SK-N-DZ (cell line): ENCODE measurements at regions not wholly inside any gene's neighbourhood (a gene's known extent, or its start where the extent isn't known, plus 50 kb on each side); places are given as distances from the start of the nearest gene placed in this dataset.
"Not testable (repeated sequence)": the region's sequence is repeated elsewhere in the genome, so short reads cannot be mapped to it uniquely, and the experiment has no call there.

ENCODE experiments used
- DNase-seq: peaks from one replicate; pipeline ENCODE4 v3.0.0-alpha.2; 2015; ENCODE audit warnings: low spot score

GRCh38 chr12:124476011-124476400, 91.4 kb downstream of the NCOR2 start:
- no peak for DNase-seq

GRCh38 chr12:124475295-124476010, 92.0 kb downstream of the NCOR2 start:
- DNase-seq = no peak

- no peak for DNase-seq
These were observed 92.7 kb downstream of the NCOR2 start for GRCh38 chr12:124474709-124475108.

DNA sequence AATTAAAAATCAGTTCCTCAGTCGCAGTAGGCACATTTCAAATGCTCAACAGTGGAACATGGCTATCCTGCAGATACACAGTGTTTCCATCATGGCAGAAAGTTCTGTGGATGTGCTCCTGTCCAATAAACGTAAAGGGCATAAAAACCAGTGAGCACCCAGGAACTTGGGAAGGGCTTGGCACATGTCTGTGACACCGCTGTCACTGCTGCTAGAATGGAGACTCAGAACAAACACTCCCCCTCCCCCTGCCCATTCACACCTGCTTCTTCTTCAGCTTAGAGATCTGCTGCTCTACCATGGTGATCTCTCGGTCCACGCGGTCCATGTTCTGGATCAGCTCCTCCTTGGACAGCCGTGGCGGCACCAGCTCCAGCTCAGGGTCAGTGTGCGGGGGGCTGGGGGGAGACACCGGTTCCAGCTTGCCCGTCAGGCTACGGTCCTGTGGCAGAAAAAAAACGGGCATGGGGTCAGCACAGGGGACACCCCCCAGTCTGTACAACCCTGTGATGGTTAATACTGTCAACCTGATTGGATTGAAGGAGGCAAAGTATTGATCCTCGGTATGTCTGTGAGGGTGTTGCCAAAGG, 94.6 kb downstream of the NCOR2 start:
- no peak for DNase-seq

GRCh38 chr12:124471828-124472227, 95.6 kb downstream of the NCOR2 start:
- DNase-seq = no peak

DNA sequence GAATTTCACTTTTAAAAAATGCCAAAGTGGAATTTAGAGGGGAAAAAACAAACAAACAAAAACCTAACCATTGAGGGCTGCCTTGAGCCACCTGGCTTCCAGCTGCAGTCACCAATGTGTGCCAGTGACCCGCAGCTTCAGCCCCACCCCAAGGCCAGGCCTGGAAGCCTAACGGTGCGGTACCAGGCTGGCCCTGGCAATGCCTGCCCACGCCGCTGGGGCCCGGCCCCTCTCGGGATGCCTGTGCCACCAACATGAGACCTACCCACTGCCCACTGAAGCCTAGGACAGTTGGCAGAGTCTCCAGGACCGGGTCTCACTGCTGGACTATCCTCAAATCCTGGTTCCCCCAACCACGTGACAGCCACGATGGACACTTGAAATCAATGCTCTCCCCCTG, 96.6 kb downstream of the NCOR2 start:
- DNase-seq = no peak

GRCh38 chr12:124470139-124470538, 97.3 kb downstream of the NCOR2 start:
- no peak for DNase-seq

DNA sequence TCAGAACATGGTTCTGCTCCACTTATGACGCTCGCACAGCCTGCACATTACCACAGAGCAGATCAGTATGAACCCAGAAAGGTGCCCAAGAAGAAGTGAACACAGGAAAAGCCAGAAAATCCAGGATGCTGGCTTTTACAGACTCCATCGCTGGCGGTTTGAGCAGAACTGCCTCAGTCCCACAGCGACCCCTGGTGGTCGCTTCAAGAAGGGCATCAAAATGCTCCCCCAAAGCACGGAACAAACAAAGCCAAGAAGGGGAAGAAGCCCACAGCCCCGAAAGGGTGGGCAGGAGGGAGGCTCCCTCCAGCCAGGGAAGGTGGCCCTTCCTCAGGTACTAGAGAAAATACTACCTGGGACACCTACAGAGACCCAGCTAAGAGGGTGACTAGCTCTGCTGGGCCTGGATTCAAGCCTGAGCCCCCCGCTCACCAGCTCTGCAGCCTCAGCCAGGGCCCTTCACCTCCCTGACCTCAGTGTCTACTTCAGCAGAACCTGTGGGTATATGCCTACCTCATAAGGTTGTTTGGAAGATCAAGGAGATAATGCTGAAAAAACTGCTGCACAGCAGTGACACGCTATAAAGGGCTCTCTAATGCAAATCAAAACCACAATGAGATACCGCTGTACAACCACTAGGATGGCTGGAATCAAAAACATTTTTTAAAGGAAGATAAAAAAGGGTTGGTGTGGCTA, 98.1 kb downstream of the NCOR2 start:
- DNase-seq = no peak

GRCh38 chr12:124467549-124467948, 99.9 kb downstream of the NCOR2 start:
- not testable (repeated sequence) for DNase-seq

DNA sequence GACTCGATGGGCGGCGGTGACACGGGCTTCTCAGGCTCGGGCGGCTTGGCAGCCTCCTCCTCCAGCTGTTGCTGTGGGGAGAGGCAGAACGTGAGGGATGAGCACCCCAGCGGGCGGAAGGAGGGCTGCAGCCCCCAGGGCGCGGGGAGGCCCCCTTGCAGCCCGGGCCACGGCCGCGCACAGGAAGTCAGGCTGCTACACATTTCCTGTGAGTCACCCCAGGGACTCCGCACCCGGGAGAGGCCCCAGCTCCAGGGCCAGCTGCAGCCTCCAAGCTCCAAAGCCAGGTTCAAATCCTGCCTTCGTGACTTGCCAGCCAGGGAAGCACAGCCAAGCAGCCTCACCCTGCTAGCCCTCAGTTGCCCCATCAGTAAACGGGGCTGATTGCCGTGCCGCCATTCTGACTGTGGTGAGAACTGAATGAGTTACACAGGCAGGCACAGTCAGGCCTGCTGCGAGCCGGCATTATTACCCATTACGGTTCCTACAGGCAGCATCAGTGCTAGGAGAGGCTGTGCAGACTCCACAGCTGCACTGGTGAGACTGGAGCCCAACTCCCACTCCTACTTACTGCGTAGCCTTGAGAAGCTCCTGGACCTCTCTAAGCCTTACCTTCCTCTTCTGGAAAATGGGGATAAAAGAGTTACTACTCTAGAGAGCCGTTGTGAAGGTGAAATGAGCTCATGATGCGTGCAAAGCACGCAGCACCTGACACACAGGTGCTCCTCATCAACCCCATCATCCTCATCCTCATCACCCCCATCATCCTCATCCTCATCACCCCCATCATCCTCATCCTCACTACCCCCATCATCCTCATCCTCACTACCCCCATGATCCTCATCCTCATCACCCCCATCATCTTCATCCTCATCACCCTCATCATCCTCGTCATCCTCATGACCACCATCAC, 100.9 kb downstream of the NCOR2 start:
- DNase-seq = no peak

DNA sequence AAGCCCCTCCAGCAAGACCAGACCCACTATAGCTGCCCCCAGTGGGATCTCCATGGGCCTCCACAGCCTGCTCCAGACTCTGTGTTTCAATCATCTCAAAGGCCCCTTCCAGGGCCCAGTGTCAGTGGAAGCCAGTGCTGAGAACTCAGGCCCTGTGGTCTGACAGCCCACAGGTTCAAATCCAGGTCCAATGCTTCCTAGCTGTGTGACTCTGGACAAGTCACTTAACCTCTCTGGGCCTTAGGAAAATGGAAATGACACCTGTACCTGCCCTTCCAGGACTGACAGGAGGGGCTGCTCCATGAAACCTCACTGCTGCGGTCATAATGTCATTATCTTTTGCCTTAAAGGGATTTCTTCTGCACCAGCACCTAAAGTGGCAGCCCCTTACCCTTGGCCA, 101.9 kb downstream of the NCOR2 start:
- no peak for DNase-seq

DNA sequence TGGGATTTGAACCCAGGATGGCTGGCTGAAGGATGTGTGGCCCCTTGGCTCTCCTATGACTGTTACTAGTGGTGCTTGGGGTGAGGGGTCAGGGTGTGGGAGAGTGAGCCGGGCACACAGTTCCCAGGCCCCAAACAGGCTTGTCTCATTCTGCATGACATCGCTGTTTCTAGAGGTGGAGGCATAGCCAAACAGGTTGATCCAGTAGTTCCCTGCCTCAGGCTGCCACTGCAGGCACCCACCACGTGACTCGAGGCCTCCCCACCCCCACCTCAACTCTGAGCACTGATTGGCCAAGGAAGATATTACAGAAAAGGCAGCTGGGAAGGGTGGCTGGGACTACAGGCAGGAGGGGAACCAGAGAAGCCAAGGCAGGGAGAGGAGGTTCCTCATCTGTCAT, 102.6 kb downstream of the NCOR2 start:
- no peak for DNase-seq

DNA sequence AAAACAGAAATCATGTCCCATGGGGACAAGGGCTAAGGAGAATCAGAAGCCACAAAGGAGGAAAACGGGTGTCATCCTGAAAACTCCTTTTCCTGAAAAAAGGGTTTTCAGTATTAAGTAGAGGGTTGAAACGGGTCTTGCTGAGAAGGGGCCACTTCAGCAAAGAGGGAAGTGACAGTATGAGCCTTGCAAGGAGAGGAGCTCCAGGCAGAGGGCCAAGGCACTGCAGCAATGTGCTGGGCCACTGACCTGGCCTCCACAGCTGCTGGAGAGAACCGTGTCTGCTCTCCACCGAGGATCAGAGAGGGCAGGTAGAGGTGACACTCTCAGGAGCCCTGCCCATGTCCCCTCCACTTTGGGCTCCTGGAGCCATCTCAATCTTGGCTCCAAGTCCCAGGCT, 103.3 kb downstream of the NCOR2 start:
- DNase-seq = no peak

- DNase-seq = no peak
These were observed 104.0 kb downstream of the NCOR2 start for GRCh38 chr12:124463341-124463921.

DNA sequence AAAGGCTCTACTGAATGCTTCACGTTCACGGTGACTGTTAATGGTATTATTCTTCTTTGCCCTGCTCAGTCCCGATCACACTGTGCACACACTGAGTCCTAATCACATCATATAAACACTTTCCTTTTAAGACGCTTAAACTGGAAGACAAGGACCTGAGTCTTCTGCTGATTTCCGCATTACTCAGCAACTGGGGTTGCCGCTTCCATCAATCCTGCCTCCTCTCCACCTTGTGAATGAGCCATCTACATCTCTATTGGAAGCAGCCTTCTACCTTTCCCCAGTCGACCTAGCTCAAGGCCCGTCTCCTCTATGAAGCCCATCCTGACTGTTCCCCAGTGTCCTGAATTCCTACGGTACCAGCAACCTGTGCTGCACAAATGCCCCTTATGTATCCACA, 104.7 kb downstream of the NCOR2 start:
- no peak for DNase-seq

DNA sequence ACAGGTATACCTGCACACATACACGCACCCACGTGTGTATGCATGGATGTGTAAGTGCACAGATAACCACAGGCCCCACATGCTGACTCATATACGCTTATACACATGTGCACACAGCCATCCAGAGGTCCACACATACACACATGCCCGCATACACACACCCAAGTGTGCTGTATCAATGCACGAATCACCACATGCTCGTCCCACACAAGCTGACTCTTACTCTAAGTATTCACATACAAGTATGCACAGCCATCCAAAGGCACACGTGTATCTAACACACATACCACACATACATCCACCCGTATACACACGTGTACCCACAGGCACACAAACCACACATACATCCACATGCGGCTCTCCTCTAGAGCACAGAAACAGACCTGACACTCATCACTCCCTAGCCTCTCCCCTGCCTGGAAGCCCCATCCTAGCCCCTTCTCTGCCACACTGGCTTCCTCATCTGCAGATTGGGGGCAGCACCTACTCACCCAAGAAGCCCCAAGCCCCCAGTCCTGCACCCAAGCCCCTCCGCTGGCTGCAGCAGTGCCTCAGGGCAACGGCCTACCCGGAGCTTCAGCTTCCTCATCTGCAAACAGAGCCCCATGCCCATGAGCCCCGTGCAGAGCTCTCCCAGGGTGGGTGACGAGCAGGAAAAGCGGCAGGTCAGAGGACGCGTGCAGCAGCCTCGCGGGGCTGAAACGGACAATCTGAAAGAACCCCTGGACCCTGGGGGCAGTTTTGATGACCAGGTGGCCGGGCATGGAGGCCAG, 105.4 kb downstream of the NCOR2 start:
- DNase-seq = no peak

DNA sequence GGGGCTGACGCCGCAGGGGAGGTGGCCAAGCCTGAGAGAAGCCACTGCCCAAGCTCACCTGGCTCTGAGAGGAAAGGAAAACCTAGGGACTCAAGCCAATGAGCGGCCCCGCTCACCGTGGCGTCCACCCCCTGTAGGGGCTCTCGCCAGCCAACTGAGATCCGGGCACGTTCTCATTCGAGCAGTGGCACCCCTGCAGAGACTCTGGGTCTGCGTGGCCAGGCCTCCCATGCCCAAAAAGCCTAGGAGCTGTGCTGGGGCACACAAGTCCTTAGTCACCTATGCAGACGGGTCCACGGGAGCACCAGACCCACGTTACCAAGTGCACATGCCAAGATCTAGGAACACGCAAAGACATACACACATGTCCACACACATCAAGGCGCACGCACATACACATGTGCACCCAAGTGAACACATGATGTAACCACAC, 106.2 kb downstream of the NCOR2 start:
- DNase-seq = no peak

DNA sequence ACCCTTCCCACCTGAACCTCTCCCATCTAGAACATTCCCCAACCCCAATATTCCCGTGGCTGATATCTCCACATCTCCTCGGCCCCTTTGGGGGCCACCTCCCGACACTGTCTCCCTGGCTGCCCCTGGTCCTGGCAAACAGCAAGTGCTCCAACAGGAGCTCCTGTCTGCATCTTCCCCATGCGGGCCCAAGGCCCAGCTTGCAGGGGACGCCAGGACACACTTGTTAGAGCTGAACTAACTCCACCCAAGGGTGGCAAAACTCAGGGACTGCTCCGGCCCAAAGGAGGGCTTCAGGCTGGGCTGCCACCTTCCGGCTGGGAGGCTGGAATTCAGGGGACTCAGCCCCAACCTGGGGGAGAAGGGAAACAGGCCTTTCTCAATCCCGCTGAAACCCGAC, 106.6 kb downstream of the NCOR2 start:
- DNase-seq = no peak

DNA sequence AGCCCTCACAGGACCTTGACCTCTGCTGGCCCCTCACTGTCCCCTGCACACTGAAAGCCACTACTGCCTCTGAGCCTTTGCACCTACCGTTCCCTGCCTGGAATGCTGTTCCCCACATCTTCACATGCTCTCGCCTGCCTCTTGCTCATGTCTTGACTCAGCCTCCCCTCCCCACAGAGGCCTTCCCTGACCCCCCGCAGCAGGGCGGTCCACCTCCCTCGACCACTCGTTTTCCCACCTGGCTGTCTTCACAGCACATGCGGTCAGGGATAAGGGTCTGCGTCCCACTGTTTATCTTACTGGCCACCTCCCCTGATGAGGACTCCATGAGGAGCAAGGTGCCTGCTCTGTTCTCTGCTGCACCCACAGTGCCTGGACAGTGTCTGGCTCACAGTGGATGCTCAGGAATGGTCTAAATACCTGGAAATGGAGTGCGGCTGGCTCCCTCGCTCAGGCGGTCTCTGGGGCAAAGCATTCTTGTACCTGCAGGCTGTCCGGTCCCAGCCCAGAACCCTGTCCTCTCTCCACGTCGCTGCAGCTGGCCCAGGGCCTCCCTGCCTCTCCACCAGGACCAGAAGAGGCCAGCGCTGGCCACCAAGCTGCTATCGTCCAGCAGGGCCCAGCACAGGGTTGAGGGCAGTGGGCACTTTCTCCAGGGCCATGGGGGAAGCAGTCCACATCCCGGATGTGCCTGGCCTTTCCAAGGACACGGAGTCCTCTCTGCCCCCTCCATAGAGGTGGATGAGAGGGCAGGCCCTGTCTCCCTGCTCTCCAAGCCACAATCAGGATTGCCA, 107.4 kb downstream of the NCOR2 start:
- no peak for DNase-seq
